ENCODE measurements at regions not wholly inside any gene's neighbourhood (a gene's known extent, or its start where the extent isn't known, plus 50 kb on each side); places are given as distances from the start of the nearest gene placed in this dataset.

- TF ChIP-seq CTCF (IDR thresholded peaks at IDR 0.05; ENCODE audit: low read depth, low read length) (no peak), EZH2phosphoT487 (IDR thresholded peaks at IDR 0.05; ENCODE audit: low read depth) (no peak)
These were observed 264.2 kb downstream of the NFKBIZ start for GRCh38 chr3:102113421-102114041.
